B cell (primary cell): ENCODE measurements at regions not wholly inside any gene's neighbourhood (a gene's known extent, or its start where the extent isn't known, plus 50 kb on each side); places are given as distances from the start of the nearest gene placed in this dataset.

ENCODE experiments used
- ATAC-seq: fragments of 200-7000 bp; cut with Tn5 transposase; one replicate; pipeline ENCODE4 v1.10.0; 2021; ENCODE audit warnings: low read depth, mild to moderate bottlenecking, moderate number of reproducible peaks, moderate library complexity
- CTCF ChIA-PET: fragments of 350-600 bp; sonication (Branson Sonifier 250); formaldehyde crosslinking; loops from one replicate; lab custom pipeline; 2021; ENCODE audit warnings: antibody characterized with exemption, inconsistent platforms; lab: Charles Lee
- POLR2A ChIA-PET: fragments of 350-600 bp; sonication (Branson Sonifier 250); formaldehyde crosslinking; loops from one replicate; lab custom pipeline; 2021; ENCODE audit warnings: antibody characterized with exemption; lab: Charles Lee
- DNase-seq: peaks from one replicate; pipeline ENCODE4 v3.0.0; 2013
- H2AFZ ChIP-seq: 2 replicates; pipeline ENCODE4 v1.6.1; 2012; ENCODE audit warnings: mild to moderate bottlenecking, low read depth, low read length; ENCODE audit not compliant: insufficient read depth, poor library complexity, severe bottlenecking
- H3K27ac ChIP-seq, 2 donors: 1 replicate in 1 of 2; 2 replicates in 1 of 2; pipeline ENCODE4 v1.5.1; 2012 to 2013; ENCODE audit warnings: low read length in 2 of 2, mild to moderate bottlenecking in 2 of 2, moderate library complexity in 1 of 2
- H3K27me3 ChIP-seq, 4 experiments: fragments of 200-600 bp in 1 of 4; sonication (generic) in 1 of 4; replicated peaks in 1 of 4; 1 replicate in 2 of 4; 2 replicates in 2 of 4; pipeline versions ENCODE4 v1.6.1 to v1.7.0; 2013 to 2016; ENCODE audit warnings: low read length in 3 of 4, mild to moderate bottlenecking in 2 of 4, mixed read lengths in 1 of 4, moderate library complexity in 1 of 4; ENCODE audit not compliant: insufficient read depth in 4 of 4, control insufficient read depth in 3 of 4; ENCODE audit errors: control extremely low read depth in 1 of 4
- H3K36me3 ChIP-seq, 2 experiments: replicated peaks in 1 of 2; 1 replicate in 1 of 2; 2 replicates in 1 of 2; pipeline versions ENCODE4 v1.6.1 to v1.7.1; 2013; ENCODE audit warnings: low read length in 1 of 2; ENCODE audit not compliant: insufficient read depth in 2 of 2, control insufficient read depth in 1 of 2; ENCODE audit errors: control extremely low read depth in 1 of 2, extremely low read depth in 1 of 2
- H3K4me1 ChIP-seq, 2 donors: fragments of 200-600 bp in 1 of 2; sonication (generic) in 1 of 2; 1 replicate in 1 of 2; 2 replicates in 1 of 2; pipeline versions ENCODE4 v1.5.1 to v1.6.1; 2013 to 2017; ENCODE audit warnings: low read length in 2 of 2; ENCODE audit not compliant: control insufficient read depth in 2 of 2, insufficient read depth in 2 of 2
- H3K4me2 ChIP-seq: replicated peaks from 2 replicates; pipeline ENCODE3; 2012; ENCODE audit warnings: mild to moderate bottlenecking, low read depth, low read length; ENCODE audit not compliant: poor library complexity, severe bottlenecking
- H3K4me3 ChIP-seq, 5 experiments: fragments of 200-600 bp in 1 of 5; sonication (generic) in 1 of 5; 1 replicate in 3 of 5; 2 replicates in 2 of 5; pipeline versions ENCODE4 v1.5.1 to v1.7.0; 2011 to 2016; ENCODE audit warnings: low read length in 4 of 5, mild to moderate bottlenecking in 4 of 5, low read depth in 2 of 5, control low read depth in 1 of 5, moderate library complexity in 1 of 5; ENCODE audit not compliant: insufficient read depth in 1 of 5; ENCODE audit errors: control extremely low read depth in 1 of 5, extremely low read depth in 1 of 5
- H3K79me2 ChIP-seq: fragments of 200-600 bp; sonication (generic); one replicate; pipeline ENCODE4 v1.6.0; 2016; ENCODE audit warnings: low read length; ENCODE audit not compliant: control insufficient read depth, insufficient read depth
- H3K9ac ChIP-seq: fragments of 200-600 bp; sonication (generic); 2 replicates; pipeline ENCODE4 v1.6.1; 2017; ENCODE audit warnings: mild to moderate bottlenecking, low read length, moderate library complexity
- H3K9me3 ChIP-seq, 3 donors: one replicate each; pipeline versions ENCODE4 v1.6.1 to v1.7.1; 2013; ENCODE audit warnings: low read length in 2 of 3; ENCODE audit not compliant: control insufficient read depth in 2 of 3, insufficient read depth in 1 of 3; ENCODE audit errors: control extremely low read depth in 1 of 3
- H4K20me1 ChIP-seq: 2 replicates; pipeline ENCODE4 v1.6.0; 2012; ENCODE audit warnings: mild to moderate bottlenecking, low read length; ENCODE audit not compliant: insufficient read depth, control insufficient read depth, poor library complexity, severe bottlenecking
- H3K27ac Mint-ChIP-seq: one replicate; pipeline ENCODE4 v1.8.0; 2021; ENCODE audit warnings: mixed read lengths
- H3K27me3 Mint-ChIP-seq: one replicate; pipeline ENCODE4 v1.8.0; 2021; ENCODE audit warnings: mixed read lengths
- H3K4me1 Mint-ChIP-seq: one replicate; pipeline ENCODE4 v1.8.0; 2021; ENCODE audit warnings: mixed read lengths
- H3K4me3 Mint-ChIP-seq: one replicate; pipeline ENCODE4 v1.8.0; 2021; ENCODE audit warnings: mixed read lengths
- H3K9me3 Mint-ChIP-seq: one replicate; pipeline ENCODE4 v1.8.0; 2022; ENCODE audit warnings: mixed read lengths; ENCODE audit not compliant: insufficient read depth
- EZH2 ChIP-seq: IDR thresholded peaks from 2 replicates; pipeline ENCODE4 v1.6.1; 2012; ENCODE audit warnings: borderline replicate concordance, low read depth, mild to moderate bottlenecking, moderate library complexity, low read length; ENCODE audit not compliant: insufficient read depth, poor library complexity, severe bottlenecking
- WGBS: methylation state at CpG from one replicate; pipeline ENCODE4 v1.1.5; 2013; ENCODE audit warnings: missing lambda C conversion rate; ENCODE audit not compliant: insufficient coverage; 5-methylcytosine and 5-hydroxymethylcytosine counted together
- intact Hi-C: fragments of 100-400 bp; cut with micrococcal nuclease; formaldehyde crosslinking; loops from one replicate; pipeline ENCODE4 v1.10.0; 2022
- TF ChIP-seq, protein P1 (sequence below): fragments of 200-600 bp; IDR thresholded peaks from one replicate; pipeline ENCODE4 v1.8.0; 2022; ENCODE audit warnings: antibody characterized with exemption, mild to moderate bottlenecking

DNA sequence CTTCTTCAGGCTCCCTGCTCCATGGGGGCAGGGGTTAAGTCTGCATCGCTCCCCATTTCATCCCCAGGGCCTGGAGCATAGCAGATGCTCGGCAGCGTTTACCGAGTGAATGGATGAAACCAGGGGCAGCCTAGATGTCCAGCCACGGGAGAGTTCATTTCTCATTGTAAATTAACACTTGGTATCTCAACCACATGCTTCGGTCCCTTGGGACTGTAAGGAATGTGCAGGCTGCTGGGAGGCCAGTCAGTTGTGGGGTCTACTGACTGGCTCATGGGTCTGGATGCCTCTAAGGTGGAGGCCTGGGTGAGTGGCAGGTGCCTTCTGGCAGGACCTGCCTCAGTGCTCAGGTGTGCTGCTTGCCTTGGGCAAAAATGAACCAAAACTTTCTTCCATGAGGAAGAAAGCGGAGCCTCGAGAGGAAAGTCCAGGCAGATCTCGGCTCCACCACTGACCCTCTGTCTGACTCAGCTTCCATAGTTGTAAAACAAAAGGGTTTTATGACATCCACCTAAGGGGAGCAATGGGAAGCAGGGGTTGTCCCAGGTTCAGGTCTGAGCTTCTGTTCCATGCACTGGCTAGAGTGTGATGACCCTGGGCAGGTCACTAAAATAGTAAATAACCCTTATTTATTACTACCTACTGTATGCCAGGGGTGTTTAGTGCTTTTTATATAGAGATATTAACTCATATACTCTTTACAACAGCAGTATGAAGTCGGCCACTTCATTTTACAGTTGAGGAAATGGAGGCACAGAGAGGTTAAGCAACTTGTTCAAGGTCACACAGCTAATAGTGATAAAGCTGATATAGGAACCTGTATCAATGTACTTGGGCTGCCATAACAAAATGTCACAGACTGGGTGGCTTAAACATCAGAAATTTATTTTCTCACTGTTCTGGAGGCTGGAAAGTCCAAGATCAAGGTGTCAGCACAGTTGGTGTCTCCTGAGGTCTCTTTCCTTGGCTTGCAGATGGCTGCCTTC lies 144.3 kb upstream of the STX18 start:
- Histone ChIP-seq H3K9ac (no peak overlapping the region), H3K4me1 (no peaks in the 10 kb centered on the region), H3K4me3 (no peak overlapping the region), H2AFZ (no peak overlapping the region), H3K9me3 (peaks cover 0 to 6% (median 0%) of the 10 kb centered on the region in 3 donors), H3K27ac (no peak overlapping the region), H3K79me2 (no peaks in the 10 kb centered on the region), H4K20me1 (no peaks in the 10 kb centered on the region), H3K4me2 (no peak overlapping the region), H3K36me3 (no peaks in the 10 kb centered on the region), H3K27me3 (no peaks in the 10 kb centered on the region)
- 96% methylated on average over 8 of the region's 10 CpGs for WGBS
- Mint-ChIP-seq H3K27ac (no peak overlapping the region), H3K9me3 (no peaks in the 10 kb centered on the region), H3K27me3 (no peaks in the 10 kb centered on the region), H3K4me3 (no peak overlapping the region), H3K4me1 (no peaks in the 10 kb centered on the region)
- ATAC-seq = no peak
- ChIA-PET CTCF (no interaction called here), POLR2A (no interaction called here)
- intact Hi-C loops = no loop called here
- no peak for TF ChIP-seq EZH2
- TF ChIP-seq, protein P1, sequence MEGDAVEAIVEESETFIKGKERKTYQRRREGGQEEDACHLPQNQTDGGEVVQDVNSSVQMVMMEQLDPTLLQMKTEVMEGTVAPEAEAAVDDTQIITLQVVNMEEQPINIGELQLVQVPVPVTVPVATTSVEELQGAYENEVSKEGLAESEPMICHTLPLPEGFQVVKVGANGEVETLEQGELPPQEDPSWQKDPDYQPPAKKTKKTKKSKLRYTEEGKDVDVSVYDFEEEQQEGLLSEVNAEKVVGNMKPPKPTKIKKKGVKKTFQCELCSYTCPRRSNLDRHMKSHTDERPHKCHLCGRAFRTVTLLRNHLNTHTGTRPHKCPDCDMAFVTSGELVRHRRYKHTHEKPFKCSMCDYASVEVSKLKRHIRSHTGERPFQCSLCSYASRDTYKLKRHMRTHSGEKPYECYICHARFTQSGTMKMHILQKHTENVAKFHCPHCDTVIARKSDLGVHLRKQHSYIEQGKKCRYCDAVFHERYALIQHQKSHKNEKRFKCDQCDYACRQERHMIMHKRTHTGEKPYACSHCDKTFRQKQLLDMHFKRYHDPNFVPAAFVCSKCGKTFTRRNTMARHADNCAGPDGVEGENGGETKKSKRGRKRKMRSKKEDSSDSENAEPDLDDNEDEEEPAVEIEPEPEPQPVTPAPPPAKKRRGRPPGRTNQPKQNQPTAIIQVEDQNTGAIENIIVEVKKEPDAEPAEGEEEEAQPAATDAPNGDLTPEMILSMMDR = no peak
- DNase-seq = no peak

DNA sequence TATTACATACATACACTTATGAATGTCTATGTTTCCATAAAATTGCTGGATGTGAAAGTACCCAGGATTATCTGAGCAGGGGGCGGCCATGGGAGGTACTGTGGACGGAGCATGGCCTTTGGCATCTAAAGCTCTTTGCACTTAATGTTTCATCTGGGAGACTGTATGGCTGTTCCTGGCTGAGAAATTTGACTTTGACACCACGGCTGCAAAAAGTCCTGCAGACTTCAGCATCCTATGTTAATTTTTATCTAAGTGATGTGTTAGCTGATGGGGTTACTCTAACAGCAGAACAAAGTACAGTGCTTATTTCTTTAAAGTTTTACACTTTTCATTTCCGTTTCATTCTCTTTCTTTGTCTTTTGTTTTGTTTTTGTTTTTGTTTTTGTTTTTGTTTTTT lies 139.8 kb upstream of the STX18 start:
- no peak overlapping the region for H3K4me3 Mint-ChIP-seq
- 100% methylated on average over 2 of the region's 4 CpGs for WGBS
- H3K9me3 ChIP-seq = no peaks in the 10 kb centered on the region
- no peak overlapping the region for H3K27ac ChIP-seq
- DNase-seq (no peak), ATAC-seq (no peak)
- ChIA-PET POLR2A (no interaction called here), CTCF (interaction anchor here (2.5 kb wide), 1 partner anchor 13 kb away, joined by 8 read pairs; no protein-coding TSS in a partner anchor)
- H3K36me3 ChIP-seq = no peaks in the 10 kb centered on the region
- no peak overlapping the region for H2AFZ ChIP-seq
- H3K4me2 ChIP-seq = no peak overlapping the region
- no peaks in the 10 kb centered on the region for H3K79me2 ChIP-seq
- intact Hi-C loops = no loop called here
- H3K4me3 ChIP-seq = no peak overlapping the region
- H3K4me1 ChIP-seq = no peaks in the 10 kb centered on the region
- H3K27me3 ChIP-seq = no peaks in the 10 kb centered on the region
- no peaks in the 10 kb centered on the region for H4K20me1 ChIP-seq
- H3K4me1 Mint-ChIP-seq = no peaks in the 10 kb centered on the region
- no peak overlapping the region for H3K9ac ChIP-seq
- no peak overlapping the region for H3K27ac Mint-ChIP-seq
- no peaks in the 10 kb centered on the region for H3K9me3 Mint-ChIP-seq
- TF ChIP-seq, protein P1 = no peak
- no peak for TF ChIP-seq EZH2
- no peaks in the 10 kb centered on the region for H3K27me3 Mint-ChIP-seq
